Esophagus squamous epithelium (tissue), 4 donors: ENCODE measurements at regions not wholly inside any gene's neighbourhood (a gene's known extent, or its start where the extent isn't known, plus 50 kb on each side); places are given as distances from the start of the nearest gene placed in this dataset.

ENCODE experiments used
- CTCF ChIP-seq, 6 experiments: fragments of 450-650 bp in 4 of 6; fragments of 200-600 bp in 2 of 6; sonication (generic) in 2 of 6; IDR thresholded peaks; one replicate each; pipeline ENCODE4 v1.5.1; 2016 to 2019; ENCODE audit warnings: antibody characterized with exemption in 6 of 6, mild to moderate bottlenecking in 4 of 6, moderate library complexity in 4 of 6
- POLR2A ChIP-seq, 4 donors: fragments of 450-650 bp; IDR thresholded peaks; one replicate each; pipeline ENCODE4 v1.6.1; 2017; ENCODE audit warnings: antibody characterized with exemption in 4 of 4, mild to moderate bottlenecking in 4 of 4, moderate library complexity in 3 of 4

- TF ChIP-seq CTCF (IDR thresholded peaks at IDR 0.05) (no peak), POLR2A (IDR thresholded peaks at IDR 0.05) (no peak)
Measured at GRCh38 chr5:126079266-126079665, 343.9 kb upstream of the GRAMD2B start.
